Nephron (organoid): ENCODE measurements at regions not wholly inside any gene's neighbourhood (a gene's known extent, or its start where the extent isn't known, plus 50 kb on each side); places are given as distances from the start of the nearest gene placed in this dataset.

Experiments
- H3K27ac Mint-ChIP-seq, 3 experiments: 2 replicates each; pipeline ENCODE4 v1.8.0; 2020; ENCODE audit warnings: mixed read lengths in 3 of 3, mild to moderate bottlenecking in 2 of 3, moderate library complexity in 1 of 3
- H3K27me3 Mint-ChIP-seq: 2 replicates; pipeline ENCODE4 v1.8.0; 2021; ENCODE audit warnings: low read depth, mild to moderate bottlenecking, moderate library complexity, mixed read lengths
- H3K36me3 Mint-ChIP-seq: 2 replicates; pipeline ENCODE4 v1.8.0; 2020; ENCODE audit warnings: low read depth, mixed read lengths
- H3K4me1 Mint-ChIP-seq: 2 replicates; pipeline ENCODE4 v1.8.0; 2020; ENCODE audit warnings: mixed read lengths
- H3K4me3 Mint-ChIP-seq, 3 experiments: 2 replicates each; pipeline ENCODE4 v1.8.0; 2020; ENCODE audit warnings: mild to moderate bottlenecking in 3 of 3, mixed read lengths in 3 of 3, moderate library complexity in 2 of 3
- H3K9me3 Mint-ChIP-seq: 2 replicates; pipeline ENCODE4 v1.8.0; 2020; ENCODE audit warnings: mixed read lengths
- CTCF ChIP-seq, 3 experiments: fragments of 200-600 bp; sonication (generic); IDR thresholded peaks; one replicate each; pipeline ENCODE4 v1.5.0; 2021; ENCODE audit warnings: antibody characterized with exemption in 3 of 3; ENCODE audit not compliant: unreplicated experiment in 3 of 3

GRCh38 chr1:192862271-192862670 lies 53.4 kb downstream of the RGS2 start:
- no peak for TF ChIP-seq CTCF (IDR thresholded peaks at IDR 0.05; ENCODE audit: unreplicated experiment in 3 of 3)
- H3K36me3 Mint-ChIP-seq = no peaks in the 10 kb centered on the region
- no peak overlapping the region for H3K27ac Mint-ChIP-seq
- H3K4me1 Mint-ChIP-seq = no peaks in the 10 kb centered on the region
- H3K4me3 Mint-ChIP-seq = no peak overlapping the region
- no peaks in the 10 kb centered on the region for H3K9me3 Mint-ChIP-seq
- H3K27me3 Mint-ChIP-seq = peaks cover 3% of the 10 kb centered on the region

- no peaks in the 10 kb centered on the region for H3K36me3 Mint-ChIP-seq
- no peaks in the 10 kb centered on the region for H3K4me1 Mint-ChIP-seq
- TF ChIP-seq CTCF (IDR thresholded peaks at IDR 0.05; ENCODE audit: unreplicated experiment in 3 of 3) = no peak
- H3K4me3 Mint-ChIP-seq = no peak overlapping the region
- H3K27ac Mint-ChIP-seq = no peak overlapping the region
- no peaks in the 10 kb centered on the region for H3K9me3 Mint-ChIP-seq
- no peaks in the 10 kb centered on the region for H3K27me3 Mint-ChIP-seq
These were observed 57.5 kb downstream of the RGS2 start for GRCh38 chr1:192866241-192866868.

GRCh38 chr1:192867180-192867579 lies 58.3 kb downstream of the RGS2 start:
- no peak overlapping the region for H3K27ac Mint-ChIP-seq
- H3K9me3 Mint-ChIP-seq = no peaks in the 10 kb centered on the region
- H3K4me1 Mint-ChIP-seq = no peaks in the 10 kb centered on the region
- no peaks in the 10 kb centered on the region for H3K27me3 Mint-ChIP-seq
- no peak overlapping the region for H3K4me3 Mint-ChIP-seq
- H3K36me3 Mint-ChIP-seq = no peaks in the 10 kb centered on the region
- TF ChIP-seq CTCF (IDR thresholded peaks at IDR 0.05; ENCODE audit: unreplicated experiment in 3 of 3) = no peak

GRCh38 chr1:192869308-192869940 lies 60.6 kb downstream of the RGS2 start:
- Mint-ChIP-seq H3K27ac (no peak overlapping the region), H3K36me3 (no peaks in the 10 kb centered on the region), H3K9me3 (no peaks in the 10 kb centered on the region), H3K27me3 (no peaks in the 10 kb centered on the region), H3K4me1 (no peaks in the 10 kb centered on the region), H3K4me3 (no peak overlapping the region)
- no peak for TF ChIP-seq CTCF (IDR thresholded peaks at IDR 0.05; ENCODE audit: unreplicated experiment in 3 of 3)

- no peak for TF ChIP-seq CTCF (IDR thresholded peaks at IDR 0.05; ENCODE audit: unreplicated experiment in 3 of 3)
- Mint-ChIP-seq H3K27me3 (no peaks in the 10 kb centered on the region), H3K9me3 (no peaks in the 10 kb centered on the region), H3K27ac (no peak overlapping the region), H3K4me1 (peaks cover 10% of the 10 kb centered on the region), H3K36me3 (no peaks in the 10 kb centered on the region), H3K4me3 (no peak overlapping the region)
These were observed 63.2 kb downstream of the RGS2 start for GRCh38 chr1:192872010-192872409.

- no peaks in the 10 kb centered on the region for H3K27me3 Mint-ChIP-seq
These were observed 65.0 kb downstream of the RGS2 start for GRCh38 chr1:192873836-192874235.

More at GRCh38 chr1:192873836-192874235, 65.0 kb downstream of the RGS2 start:
- peaks cover 24% of the 10 kb centered on the region for H3K4me1 Mint-ChIP-seq
- TF ChIP-seq CTCF (IDR thresholded peaks at IDR 0.05; ENCODE audit: unreplicated experiment in 3 of 3) = no peak
- H3K27ac Mint-ChIP-seq = no peak overlapping the region
- no peak overlapping the region for H3K4me3 Mint-ChIP-seq
- H3K36me3 Mint-ChIP-seq = no peaks in the 10 kb centered on the region
- H3K9me3 Mint-ChIP-seq = no peaks in the 10 kb centered on the region
